ENCODE measurements at regions not wholly inside any gene's neighbourhood (a gene's known extent, or its start where the extent isn't known, plus 50 kb on each side); places are given as distances from the start of the nearest gene placed in this dataset.
A peak's percentile ranks its signal among the peaks of the same experiment; 100 is the strongest.

DNA sequence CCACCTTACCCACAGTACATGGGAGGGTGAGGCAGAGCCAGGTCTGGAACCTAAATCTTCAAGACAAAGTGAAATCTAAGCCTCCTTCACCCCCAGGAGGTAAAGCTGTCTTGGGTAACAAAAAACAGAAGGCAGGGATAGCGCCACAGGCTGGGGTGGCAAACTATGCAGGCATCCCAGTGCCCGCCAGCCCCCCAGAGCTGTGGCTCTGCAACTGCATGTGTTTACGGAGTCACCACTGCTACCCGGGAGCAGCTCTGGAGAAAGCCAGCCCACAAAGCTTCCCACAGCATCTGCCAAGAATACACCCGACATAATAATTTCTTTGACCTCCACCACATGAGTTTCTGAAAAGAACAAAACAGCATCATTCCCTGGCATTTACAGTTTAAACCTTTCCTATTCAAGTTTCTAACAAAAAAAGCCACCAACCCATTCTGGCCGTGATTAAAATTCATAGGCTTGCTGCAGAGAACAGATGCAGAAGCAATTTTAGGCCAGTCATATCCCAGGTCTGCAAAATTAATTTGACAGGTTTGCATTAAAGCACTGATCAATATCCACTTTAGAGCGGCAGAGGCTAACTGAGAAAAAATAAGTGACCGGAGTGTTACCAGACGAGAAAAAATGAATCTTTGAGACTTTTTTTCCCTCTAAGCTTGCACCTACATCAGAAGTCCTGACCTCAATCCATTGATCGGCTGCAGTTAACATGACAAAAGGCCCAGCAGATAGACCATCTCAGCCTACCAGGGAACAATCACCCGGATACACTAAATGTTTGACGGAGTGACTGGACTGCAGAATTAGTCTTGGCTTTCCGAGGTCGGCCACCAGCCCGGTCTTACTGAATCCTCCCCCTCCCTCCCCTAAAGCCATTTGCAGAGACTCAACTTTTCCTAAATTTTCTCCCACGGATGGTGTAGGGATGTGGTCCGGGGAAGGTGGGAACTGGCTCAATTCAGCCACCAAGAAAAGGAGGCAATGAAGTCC lies 309.6 kb upstream of the SKOR2 start:
- DNase-seq (ENCODE audit: low read depth), result no peak
- TF ChIP-seq POLR2A (IDR thresholded peaks at IDR 0.05; ENCODE audit: extremely low read depth, insufficient read length) (no peak), MYC (IDR thresholded peaks at IDR 0.05; ENCODE audit: low read depth, low read length) (no peak)
- TF ChIP-seq, protein P1, sequence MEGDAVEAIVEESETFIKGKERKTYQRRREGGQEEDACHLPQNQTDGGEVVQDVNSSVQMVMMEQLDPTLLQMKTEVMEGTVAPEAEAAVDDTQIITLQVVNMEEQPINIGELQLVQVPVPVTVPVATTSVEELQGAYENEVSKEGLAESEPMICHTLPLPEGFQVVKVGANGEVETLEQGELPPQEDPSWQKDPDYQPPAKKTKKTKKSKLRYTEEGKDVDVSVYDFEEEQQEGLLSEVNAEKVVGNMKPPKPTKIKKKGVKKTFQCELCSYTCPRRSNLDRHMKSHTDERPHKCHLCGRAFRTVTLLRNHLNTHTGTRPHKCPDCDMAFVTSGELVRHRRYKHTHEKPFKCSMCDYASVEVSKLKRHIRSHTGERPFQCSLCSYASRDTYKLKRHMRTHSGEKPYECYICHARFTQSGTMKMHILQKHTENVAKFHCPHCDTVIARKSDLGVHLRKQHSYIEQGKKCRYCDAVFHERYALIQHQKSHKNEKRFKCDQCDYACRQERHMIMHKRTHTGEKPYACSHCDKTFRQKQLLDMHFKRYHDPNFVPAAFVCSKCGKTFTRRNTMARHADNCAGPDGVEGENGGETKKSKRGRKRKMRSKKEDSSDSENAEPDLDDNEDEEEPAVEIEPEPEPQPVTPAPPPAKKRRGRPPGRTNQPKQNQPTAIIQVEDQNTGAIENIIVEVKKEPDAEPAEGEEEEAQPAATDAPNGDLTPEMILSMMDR (IDR thresholded peaks at IDR 0.05; ENCODE audit: low read depth, low read length), result no peak
- TF ChIP-seq, protein P2, sequence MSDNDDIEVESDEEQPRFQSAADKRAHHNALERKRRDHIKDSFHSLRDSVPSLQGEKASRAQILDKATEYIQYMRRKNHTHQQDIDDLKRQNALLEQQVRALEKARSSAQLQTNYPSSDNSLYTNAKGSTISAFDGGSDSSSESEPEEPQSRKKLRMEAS (IDR thresholded peaks at IDR 0.05; ENCODE audit: low read depth, low read length), result no peak
- H3K4me3 ChIP-seq (ENCODE audit: low read depth, low read length), result no peak overlapping the region

DNA sequence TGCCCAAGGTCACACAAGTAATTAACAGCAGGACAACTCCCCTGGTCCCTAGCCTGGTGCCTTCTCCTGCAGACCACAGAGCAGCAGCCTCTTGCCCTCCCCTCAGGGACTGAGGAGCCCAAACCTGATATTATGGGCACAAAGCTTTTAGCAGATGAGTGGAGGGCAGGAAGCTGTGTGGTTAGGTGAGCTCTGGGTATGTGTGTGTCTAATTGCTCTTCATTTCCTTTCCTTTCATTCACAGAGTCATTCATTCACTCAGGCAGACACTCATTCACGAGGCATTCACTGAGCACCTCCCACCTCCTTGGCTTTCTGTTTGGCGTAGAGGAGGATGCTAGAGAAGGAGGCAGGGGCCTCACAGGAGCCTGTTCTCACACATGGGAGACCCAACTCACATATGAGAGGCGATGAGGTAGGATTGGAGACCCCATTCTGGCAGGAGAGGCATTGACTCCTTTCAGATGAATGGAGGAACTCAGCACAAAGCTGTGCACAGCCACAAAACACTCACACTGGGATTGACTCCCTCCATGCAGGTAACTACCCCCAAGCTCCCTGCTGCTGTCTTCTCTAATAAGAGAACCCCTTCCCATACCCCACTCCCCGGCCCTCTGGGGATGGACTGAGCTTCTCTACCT lies 306.8 kb upstream of the SKOR2 start:
- H3K4me3 ChIP-seq (ENCODE audit: low read depth, low read length), result no peak overlapping the region
- no peak for DNase-seq (ENCODE audit: low read depth)
- TF ChIP-seq, protein P1 (IDR thresholded peaks at IDR 0.05; ENCODE audit: low read depth, low read length), result no peak
- TF ChIP-seq MYC (IDR thresholded peaks at IDR 0.05; ENCODE audit: low read depth, low read length), result no peak
- TF ChIP-seq, protein P2 (IDR thresholded peaks at IDR 0.05; ENCODE audit: low read depth, low read length), result no peak

DNA sequence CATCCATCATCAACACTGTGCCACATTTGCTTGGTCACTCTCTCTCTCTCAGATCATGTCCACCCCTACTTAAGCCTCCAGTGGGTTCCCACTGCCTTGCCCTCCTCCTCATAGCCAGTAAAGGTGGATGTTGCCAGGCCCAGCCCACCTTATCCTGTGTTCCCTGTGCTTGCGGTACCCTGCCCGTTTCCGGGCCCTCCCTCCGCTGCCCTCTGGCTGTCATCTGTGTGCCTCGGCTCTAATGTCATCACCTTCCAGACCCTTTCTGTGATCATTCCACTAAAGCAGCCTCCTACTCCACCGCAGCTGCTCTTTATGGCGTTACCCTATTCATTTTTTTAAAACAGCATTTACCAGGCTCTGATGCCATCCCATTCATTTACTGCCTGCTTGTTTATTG lies 305.7 kb upstream of the SKOR2 start:
- TF ChIP-seq, protein P2 (IDR thresholded peaks at IDR 0.05; ENCODE audit: low read depth, low read length), result no peak
- TF ChIP-seq, protein P1 (IDR thresholded peaks at IDR 0.05; ENCODE audit: low read depth, low read length), result peak; percentile 4
- TF ChIP-seq MYC (IDR thresholded peaks at IDR 0.05; ENCODE audit: low read depth, low read length), result no peak
- no peak for TF ChIP-seq POLR2A (IDR thresholded peaks at IDR 0.05; ENCODE audit: extremely low read depth, insufficient read length)
- no peak overlapping the region for H3K4me3 ChIP-seq (ENCODE audit: low read depth, low read length)
- no peak for DNase-seq (ENCODE audit: low read depth)

DNA sequence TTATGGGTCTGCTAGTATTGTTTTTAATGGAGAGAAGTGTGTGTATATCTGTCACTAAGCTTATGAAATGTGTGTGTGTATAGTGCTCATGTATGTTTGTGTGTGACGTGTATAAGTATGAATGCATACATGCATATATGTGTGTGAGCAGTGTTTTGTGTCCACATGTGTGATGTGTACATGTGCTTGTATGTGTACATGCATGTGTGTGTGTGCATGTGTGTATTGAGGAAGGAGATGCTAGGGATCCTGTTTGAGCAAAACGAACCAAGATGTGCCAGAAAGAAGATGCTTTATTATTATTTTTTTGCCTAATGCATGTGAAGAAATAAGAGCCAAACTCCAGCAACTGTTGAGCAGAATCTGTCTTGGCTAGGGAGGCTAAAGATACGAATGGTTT lies 301.3 kb upstream of the SKOR2 start:
- TF ChIP-seq, protein P2 (IDR thresholded peaks at IDR 0.05; ENCODE audit: low read depth, low read length), result no peak
- TF ChIP-seq, protein P1 (IDR thresholded peaks at IDR 0.05; ENCODE audit: low read depth, low read length), result no peak
- TF ChIP-seq POLR2A (IDR thresholded peaks at IDR 0.05; ENCODE audit: extremely low read depth, insufficient read length), result no peak
- TF ChIP-seq MYC (IDR thresholded peaks at IDR 0.05; ENCODE audit: low read depth, low read length), result no peak
- no peak for DNase-seq (ENCODE audit: low read depth)
- H3K4me3 ChIP-seq (ENCODE audit: low read depth, low read length), result no peak overlapping the region

DNA sequence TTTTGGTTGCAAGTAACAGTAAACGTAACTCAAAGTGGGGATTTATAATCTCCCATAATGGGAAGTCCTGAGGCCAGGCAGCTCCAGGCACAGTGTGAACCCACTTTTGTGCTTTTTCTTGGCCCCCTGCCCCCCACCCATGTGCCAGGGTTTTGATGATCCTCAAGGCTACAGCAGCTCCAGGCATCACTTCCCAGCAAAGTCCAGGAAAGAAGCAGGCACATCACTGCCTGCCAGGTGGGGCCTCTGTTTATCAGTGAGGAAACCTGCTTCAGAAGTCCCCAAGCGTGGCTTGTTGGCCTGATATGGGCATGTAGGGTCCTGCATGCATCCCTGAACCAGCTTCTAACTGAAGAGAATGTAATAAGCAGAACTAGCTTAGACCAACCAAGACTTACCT lies 299.2 kb upstream of the SKOR2 start:
- no peak overlapping the region for H3K4me3 ChIP-seq (ENCODE audit: low read depth, low read length)
- TF ChIP-seq, protein P1 (IDR thresholded peaks at IDR 0.05; ENCODE audit: low read depth, low read length), result no peak
- TF ChIP-seq, protein P2 (IDR thresholded peaks at IDR 0.05; ENCODE audit: low read depth, low read length), result no peak
- TF ChIP-seq POLR2A (IDR thresholded peaks at IDR 0.05; ENCODE audit: extremely low read depth, insufficient read length), result no peak
- TF ChIP-seq MYC (IDR thresholded peaks at IDR 0.05; ENCODE audit: low read depth, low read length), result no peak
- DNase-seq (ENCODE audit: low read depth), result no peak
